Glomerular endothelial cell (primary cell): ENCODE measurements at regions not wholly inside any gene's neighbourhood (a gene's known extent, or its start where the extent isn't known, plus 50 kb on each side); places are given as distances from the start of the nearest gene placed in this dataset.

Experiments used
- DNase-seq: peaks from one replicate; pipeline ENCODE4 v3.0.0-alpha.2; 2011; ENCODE audit warnings: low read depth, low spot score; ENCODE audit errors: extremely low read depth

GRCh38 chr5:175388531-175388930 lies 55.5 kb downstream of the DRD1 start:
- no peak for DNase-seq

GRCh38 chr5:175387144-175387543 lies 56.8 kb downstream of the DRD1 start:
- DNase-seq = no peak

GRCh38 chr5:175386526-175386925 lies 57.5 kb downstream of the DRD1 start:
- DNase-seq = no peak

GRCh38 chr5:175385691-175386362 lies 58.2 kb downstream of the DRD1 start:
- DNase-seq = no peak

- DNase-seq = no peak
Observed at GRCh38 chr5:175384724-175385552, 59.0 kb downstream of the DRD1 start.

- DNase-seq = no peak
Observed at GRCh38 chr5:175383350-175383749, 60.6 kb downstream of the DRD1 start.

GRCh38 chr5:175382171-175382570 lies 61.8 kb downstream of the DRD1 start:
- no peak for DNase-seq

- DNase-seq = no peak
Observed at GRCh38 chr5:175381130-175381529, 62.9 kb downstream of the DRD1 start.

GRCh38 chr5:175380701-175381100 lies 63.3 kb downstream of the DRD1 start:
- DNase-seq = no peak

- no peak for DNase-seq
Observed at GRCh38 chr5:175379867-175380266, 64.1 kb downstream of the DRD1 start.

- no peak for DNase-seq
Observed at GRCh38 chr5:175378444-175379028, 65.4 kb downstream of the DRD1 start.

- no peak for DNase-seq
Observed at GRCh38 chr5:175377816-175378215, 66.2 kb downstream of the DRD1 start.

- no peak for DNase-seq
Observed at GRCh38 chr5:175374166-175374875, 69.7 kb downstream of the DRD1 start.

- DNase-seq = no peak
Observed at GRCh38 chr5:175365866-175366265, 78.1 kb downstream of the DRD1 start.

GRCh38 chr5:175363300-175363699 lies 80.7 kb downstream of the DRD1 start:
- no peak for DNase-seq

GRCh38 chr5:175357995-175358394 lies 86.0 kb downstream of the DRD1 start:
- no peak for DNase-seq

GRCh38 chr5:175356428-175356827 lies 87.6 kb downstream of the DRD1 start:
- no peak for DNase-seq

GRCh38 chr5:175354964-175355363 lies 89.0 kb downstream of the DRD1 start:
- no peak for DNase-seq

- no peak for DNase-seq
Observed at GRCh38 chr5:175353926-175354325, 90.1 kb downstream of the DRD1 start.

- DNase-seq = no peak
Observed at GRCh38 chr5:175351897-175352590, 91.9 kb downstream of the DRD1 start.

GRCh38 chr5:175351126-175351525 lies 92.9 kb downstream of the DRD1 start:
- no peak for DNase-seq
